HG03432 (cell line): ENCODE measurements at regions not wholly inside any gene's neighbourhood (a gene's known extent, or its start where the extent isn't known, plus 50 kb on each side); places are given as distances from the start of the nearest gene placed in this dataset.

Experiments
- ATAC-seq: cut with Tn5 transposase; IDR thresholded peaks from one replicate; pipeline ENCODE4 v1.9.1; 2021; ENCODE audit warnings: mild to moderate bottlenecking, moderate library complexity; ENCODE audit not compliant: unreplicated experiment

DNA sequence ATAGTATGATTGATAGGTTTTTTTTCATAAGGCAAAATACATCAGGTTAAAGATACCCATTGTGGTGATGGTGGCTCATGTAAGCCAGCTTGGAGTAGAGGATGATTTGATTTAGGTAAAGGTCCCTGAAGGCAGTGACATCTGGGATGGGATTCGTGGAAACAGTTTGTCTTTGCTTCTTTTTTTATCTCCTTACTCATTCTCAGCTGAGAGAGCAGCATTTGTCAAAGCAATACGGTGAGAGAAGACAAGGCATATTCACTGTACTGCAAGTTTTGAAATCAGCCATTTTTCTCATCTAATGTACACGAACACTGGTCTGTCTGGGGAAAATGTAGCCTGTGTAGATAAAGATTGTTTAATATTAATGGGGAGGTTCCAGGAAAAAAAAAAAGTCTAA, 749.1 kb downstream of the SQOR start:
- ATAC-seq: no peak

GRCh38 chr15:46386356-46386755, 751.5 kb downstream of the SQOR start:
- no peak for ATAC-seq

DNA sequence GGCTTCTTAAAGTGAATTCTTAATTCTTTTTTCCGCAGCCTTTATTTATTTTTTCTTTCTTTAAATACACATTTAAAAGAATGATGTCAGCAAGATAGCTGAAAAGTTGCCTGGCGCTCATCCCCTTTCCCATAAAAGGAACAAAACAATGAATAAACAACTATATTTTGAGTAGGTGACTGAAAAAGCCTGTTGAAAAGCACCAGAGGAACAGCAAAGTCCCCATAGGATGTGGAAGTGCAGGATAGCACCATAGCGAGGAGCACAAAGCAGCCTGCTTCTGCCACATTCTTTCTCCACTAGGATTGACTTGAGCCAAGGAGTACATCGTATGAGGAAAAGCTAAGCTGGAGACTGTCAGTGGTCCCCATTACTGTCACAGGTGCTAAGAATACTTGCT, 754.9 kb downstream of the SQOR start:
- ATAC-seq: no peak

DNA sequence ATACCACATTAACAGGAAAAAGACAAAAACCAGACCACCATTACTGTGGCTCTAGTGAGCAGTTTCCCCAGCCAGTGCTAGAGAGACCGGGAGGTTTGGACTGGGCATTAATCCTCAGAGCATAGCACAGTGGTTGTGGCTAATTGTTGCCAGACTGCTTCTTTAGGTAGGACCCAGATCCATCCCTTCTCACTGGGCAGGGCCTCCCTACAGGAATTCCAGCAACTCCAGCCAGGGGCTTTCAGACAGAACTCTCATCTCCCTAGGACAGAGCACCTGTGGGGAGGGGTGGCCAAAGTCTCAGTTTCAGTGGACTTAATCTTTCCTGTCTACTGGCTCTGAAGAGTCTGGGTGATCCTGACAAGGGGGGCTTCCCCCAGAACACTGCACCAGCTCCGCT, 759.6 kb downstream of the SQOR start:
- ATAC-seq: no peak

DNA sequence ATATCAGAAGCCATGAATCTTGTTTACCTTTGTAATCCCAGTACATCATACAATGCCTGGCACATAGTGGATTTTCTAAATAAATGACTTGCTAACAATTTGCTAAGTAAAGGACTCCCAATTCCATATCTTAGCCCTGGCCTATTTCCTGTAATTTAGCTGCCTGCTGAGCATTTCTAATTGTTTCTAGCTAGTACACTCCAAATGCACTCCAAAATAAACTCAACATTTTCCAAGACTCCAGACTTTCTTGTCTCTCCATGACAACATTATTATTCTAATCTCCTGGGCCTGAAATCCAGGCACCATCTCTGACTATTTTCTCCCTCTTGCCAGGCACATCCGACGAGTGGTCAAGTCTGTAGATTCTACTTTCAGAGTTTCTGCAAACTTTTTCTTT, 773.5 kb downstream of the SQOR start:
- ATAC-seq: no peak

- no peak for ATAC-seq
Measured at GRCh38 chr15:46409841-46410301, 775.0 kb downstream of the SQOR start.

DNA sequence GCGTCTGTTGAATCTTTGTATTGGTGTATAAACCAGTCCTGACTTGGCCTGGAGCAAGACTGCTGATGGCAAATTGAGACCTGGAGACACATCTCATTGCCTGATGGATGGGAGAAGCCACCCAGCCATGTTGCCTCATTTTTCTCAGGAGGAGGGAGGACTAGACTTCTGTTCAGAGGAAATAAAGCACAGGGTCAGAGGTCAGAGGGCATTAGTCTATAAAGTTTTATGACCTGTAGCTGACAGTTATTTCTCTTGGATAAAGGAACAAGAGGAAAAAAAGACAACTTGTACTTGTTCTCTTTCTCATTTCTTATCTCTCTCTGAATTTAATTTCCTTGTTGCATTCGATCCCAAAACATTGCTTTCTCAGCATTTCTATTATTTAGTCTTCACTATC, 775.9 kb downstream of the SQOR start:
- no peak for ATAC-seq

GRCh38 chr15:46411900-46412299, 777.1 kb downstream of the SQOR start:
- ATAC-seq: no peak

GRCh38 chr15:46413799-46414198, 779.0 kb downstream of the SQOR start:
- ATAC-seq: no peak

GRCh38 chr15:46416544-46416943, 781.7 kb downstream of the SQOR start:
- ATAC-seq: no peak

DNA sequence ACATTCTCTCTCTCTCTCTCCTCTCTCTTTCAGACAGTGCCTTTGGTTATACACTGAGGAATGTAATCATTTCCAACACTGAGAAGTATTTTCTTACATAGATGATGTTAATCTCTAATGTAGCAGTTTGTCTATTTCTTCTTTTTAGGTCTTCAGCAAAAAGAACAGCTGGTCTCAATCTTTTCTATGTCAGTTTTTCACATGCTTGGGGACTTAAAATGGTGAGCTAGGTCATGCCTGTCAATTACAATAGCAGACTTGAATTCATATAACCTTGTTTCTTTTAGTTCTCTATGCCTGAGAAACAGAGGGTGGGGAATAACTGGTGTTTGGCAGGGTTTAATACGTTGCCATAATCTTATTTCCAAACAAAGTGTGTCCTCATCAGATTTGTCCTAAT, 786.2 kb downstream of the SQOR start:
- no peak for ATAC-seq

DNA sequence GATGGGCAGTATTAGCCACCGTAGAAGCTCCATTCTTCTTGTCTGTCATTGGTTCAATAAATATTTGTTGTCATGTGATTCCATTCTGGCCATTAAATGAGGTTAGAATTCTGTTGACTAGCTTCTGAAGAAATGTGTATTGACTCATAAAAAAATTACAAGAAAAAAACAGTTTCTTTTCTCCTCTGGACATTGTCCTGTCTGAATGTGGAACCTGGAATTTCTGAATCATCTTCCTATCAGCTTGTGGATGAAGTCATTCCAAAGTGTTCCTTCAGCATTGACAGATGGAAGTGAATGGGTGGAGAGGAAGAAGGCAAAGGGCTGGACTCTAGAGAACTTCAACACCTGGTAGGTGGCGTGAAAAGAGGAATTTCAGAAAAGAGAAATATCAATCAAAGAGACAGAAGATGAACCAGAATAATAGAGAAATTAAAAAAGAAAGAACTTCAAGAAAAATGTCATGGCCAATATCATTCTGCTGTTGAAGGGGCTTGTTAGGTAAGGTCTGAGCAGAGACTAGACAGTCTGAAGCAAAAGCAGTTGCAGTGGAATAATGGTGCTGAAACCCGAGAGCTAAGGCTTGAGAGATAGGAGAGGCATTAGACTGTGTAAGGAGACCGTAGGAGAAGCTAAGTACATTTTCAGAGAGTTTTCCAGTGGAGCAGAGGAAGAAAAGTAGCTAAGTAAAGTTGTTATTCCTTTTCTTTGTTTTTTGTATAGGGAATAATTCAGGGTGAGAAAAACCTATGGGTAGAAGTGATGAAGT, 806.6 kb downstream of the SQOR start:
- no peak for ATAC-seq

DNA sequence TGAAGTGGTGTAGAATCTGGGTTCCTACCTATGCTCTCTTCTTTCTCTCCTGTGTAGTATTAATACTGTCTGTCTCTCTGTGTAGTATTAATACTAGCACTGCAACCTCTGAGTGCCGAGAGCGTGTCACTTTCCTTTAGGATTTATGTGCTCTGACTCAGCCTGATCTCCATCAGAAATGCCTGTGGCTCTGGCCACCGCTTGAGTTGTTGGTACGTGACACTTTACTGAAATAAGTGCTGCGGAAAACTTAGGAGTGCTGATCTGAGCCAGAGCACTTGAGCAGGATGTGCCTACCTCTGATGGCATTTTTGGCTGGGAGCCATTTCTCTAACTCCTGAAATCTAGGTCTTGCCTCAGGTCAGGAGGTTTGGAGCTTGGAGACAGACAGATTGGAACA, 807.4 kb downstream of the SQOR start:
- ATAC-seq: no peak

GRCh38 chr15:46442901-46443590, 808.2 kb downstream of the SQOR start:
- no peak for ATAC-seq

DNA sequence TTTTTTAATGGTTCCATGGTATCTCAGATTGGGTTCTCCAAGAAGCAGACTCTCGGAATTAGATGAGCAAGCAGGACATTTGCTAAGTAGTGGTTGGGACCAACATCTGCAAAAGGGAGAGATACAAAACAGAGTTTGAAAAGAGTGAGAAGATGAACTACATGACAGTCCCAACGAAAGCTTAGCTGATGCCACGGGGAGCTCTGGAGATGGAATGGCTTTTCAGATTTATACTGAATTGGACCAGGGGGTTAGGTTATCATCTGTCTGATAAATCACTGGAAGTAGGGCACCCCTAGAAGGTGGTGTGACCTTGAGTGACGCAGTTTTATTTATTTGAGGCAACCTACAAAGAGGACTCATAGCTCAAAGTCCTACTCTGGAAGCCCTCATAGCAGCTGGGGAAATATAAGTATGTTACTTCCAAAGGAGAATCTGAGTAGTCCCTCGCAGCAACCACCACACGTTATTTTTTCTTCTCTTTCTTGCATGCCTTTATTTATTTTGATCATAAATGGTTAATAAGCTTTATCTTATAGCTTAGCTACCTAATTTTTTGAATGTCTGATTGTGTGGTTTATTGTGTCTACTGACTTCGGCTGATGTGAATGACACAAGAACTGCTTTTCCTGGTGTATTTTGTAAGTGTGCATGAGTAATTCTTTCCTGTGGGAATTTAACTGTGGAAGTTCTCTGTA, 815.4 kb downstream of the SQOR start:
- no peak for ATAC-seq

GRCh38 chr15:46450810-46451182, 816.0 kb downstream of the SQOR start:
- no peak for ATAC-seq

DNA sequence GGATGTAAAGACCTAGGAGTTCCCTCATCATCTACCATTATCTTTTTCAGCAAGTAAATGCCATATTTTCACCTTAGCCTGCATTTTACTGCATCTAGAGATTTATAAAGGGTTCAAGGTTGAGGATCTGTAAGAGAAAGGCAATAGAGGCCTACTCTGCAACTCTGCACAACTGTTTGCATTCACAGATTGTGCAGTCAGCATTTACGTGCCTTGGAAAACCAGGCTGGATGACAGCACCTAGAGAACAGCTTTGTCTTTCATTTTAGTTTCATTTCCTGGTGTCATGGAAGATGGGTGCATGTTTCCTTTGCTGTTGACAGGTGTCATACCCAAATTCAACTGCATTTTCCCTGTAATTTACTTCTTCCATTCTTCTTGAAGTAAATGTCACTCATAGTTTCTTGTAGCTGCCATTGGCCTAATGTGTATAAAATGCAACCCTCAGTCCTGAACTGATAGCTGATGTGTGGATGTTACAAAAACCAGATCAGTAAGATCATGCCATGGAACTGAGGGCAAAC, 817.5 kb downstream of the SQOR start:
- no peak for ATAC-seq

DNA sequence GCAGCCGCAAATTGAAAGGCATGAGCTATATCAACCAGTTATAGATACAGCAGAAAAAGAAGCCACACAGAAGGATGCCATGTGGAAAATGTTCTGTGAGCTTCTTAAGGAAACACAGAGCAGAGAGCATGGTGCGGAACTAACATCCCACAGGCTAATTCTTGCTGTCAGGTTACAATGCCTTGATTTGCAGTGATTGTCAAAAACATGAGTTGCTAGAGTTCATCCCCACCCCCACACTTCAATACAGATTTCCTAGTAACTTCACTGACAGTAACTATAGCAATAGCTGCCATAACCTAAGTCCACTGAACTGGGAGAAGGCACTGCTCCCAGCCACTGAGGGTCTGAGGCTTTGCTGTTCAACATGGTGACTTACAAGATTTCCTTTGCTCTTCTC, 821.6 kb downstream of the SQOR start:
- ATAC-seq: no peak

DNA sequence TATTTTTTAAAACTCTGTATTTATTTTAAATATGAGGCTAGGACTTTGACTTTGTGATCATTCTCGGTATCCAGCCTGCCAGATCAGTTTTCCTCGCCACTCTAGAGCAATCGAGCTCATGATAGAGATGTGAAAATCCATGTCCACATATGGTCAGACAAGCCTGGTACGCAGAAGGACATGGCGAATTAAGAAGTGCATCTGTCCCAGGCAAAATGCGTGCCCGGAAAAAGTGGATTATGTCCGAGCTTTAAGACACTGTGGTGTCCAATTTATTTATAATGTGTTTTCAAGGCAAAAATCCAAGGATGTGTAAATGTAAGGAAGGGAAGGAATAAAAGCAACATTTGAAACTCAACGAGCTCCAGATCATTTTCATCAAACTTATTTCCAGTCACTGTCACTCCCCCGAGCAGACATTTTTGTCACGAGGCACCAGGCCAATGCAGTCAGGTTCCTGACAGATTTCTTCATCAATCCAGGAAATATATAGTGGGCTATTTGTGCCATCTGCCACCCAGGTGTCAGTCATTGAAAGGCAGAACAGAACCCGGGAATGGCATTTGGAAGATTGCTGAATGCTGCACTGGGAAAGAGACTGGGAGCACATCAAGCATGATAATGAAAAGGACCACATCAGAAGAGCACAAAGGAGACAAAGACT, 825.7 kb downstream of the SQOR start:
- ATAC-seq: no peak

GRCh38 chr15:46461416-46461815, 826.6 kb downstream of the SQOR start:
- no peak for ATAC-seq

GRCh38 chr15:46467041-46467440, 832.2 kb downstream of the SQOR start:
- no peak for ATAC-seq
